ENCODE measurements at regions not wholly inside any gene's neighbourhood (a gene's known extent, or its start where the extent isn't known, plus 50 kb on each side); places are given as distances from the start of the nearest gene placed in this dataset.

- TF ChIP-seq POLR2A (IDR thresholded peaks at IDR 0.05) = no peak
- TF ChIP-seq, protein P1, sequence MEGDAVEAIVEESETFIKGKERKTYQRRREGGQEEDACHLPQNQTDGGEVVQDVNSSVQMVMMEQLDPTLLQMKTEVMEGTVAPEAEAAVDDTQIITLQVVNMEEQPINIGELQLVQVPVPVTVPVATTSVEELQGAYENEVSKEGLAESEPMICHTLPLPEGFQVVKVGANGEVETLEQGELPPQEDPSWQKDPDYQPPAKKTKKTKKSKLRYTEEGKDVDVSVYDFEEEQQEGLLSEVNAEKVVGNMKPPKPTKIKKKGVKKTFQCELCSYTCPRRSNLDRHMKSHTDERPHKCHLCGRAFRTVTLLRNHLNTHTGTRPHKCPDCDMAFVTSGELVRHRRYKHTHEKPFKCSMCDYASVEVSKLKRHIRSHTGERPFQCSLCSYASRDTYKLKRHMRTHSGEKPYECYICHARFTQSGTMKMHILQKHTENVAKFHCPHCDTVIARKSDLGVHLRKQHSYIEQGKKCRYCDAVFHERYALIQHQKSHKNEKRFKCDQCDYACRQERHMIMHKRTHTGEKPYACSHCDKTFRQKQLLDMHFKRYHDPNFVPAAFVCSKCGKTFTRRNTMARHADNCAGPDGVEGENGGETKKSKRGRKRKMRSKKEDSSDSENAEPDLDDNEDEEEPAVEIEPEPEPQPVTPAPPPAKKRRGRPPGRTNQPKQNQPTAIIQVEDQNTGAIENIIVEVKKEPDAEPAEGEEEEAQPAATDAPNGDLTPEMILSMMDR (IDR thresholded peaks at IDR 0.05) = no peak
Measured at GRCh38 chr6:33954453-33954852, 150.7 kb upstream of the MLN start.
